Progenitor cell of endocrine pancreas (in vitro differentiated cells): ENCODE measurements at regions not wholly inside any gene's neighbourhood (a gene's known extent, or its start where the extent isn't known, plus 50 kb on each side); places are given as distances from the start of the nearest gene placed in this dataset.

ENCODE experiments used
- DNase-seq: peaks from one replicate; pipeline ENCODE4 v3.0.0; 2021; ENCODE audit warnings: low spot score; ENCODE audit not compliant: unreplicated experiment
- H3K27ac Mint-ChIP-seq: 2 replicates; pipeline ENCODE4 v1.8.0; 2021; ENCODE audit warnings: mild to moderate bottlenecking, moderate library complexity, mixed read lengths
- H3K27me3 Mint-ChIP-seq: 2 replicates; pipeline ENCODE4 v1.8.0; 2021; ENCODE audit warnings: mixed read lengths
- H3K36me3 Mint-ChIP-seq: 2 replicates; pipeline ENCODE4 v1.8.0; 2022; ENCODE audit warnings: mixed read lengths; ENCODE audit not compliant: insufficient read depth
- H3K4me1 Mint-ChIP-seq: 2 replicates; pipeline ENCODE4 v1.8.0; 2021; ENCODE audit warnings: low read depth, mixed read lengths
- H3K4me3 Mint-ChIP-seq: 2 replicates; pipeline ENCODE4 v1.8.0; 2021; ENCODE audit warnings: low read depth, mild to moderate bottlenecking, moderate library complexity, mixed read lengths
- H3K9me3 Mint-ChIP-seq: 2 replicates; pipeline ENCODE4 v1.8.0; 2021; ENCODE audit warnings: low read depth, mixed read lengths
- TF ChIP-seq, protein P1 (sequence below): fragments of 200-600 bp; sonication (generic); IDR thresholded peaks from one replicate; pipeline ENCODE4 v1.5.0; 2021; ENCODE audit warnings: antibody characterized with exemption, mild to moderate bottlenecking; ENCODE audit not compliant: unreplicated experiment

GRCh38 chr9:78828521-78828920, 531.6 kb downstream of the PSAT1 start:
- Mint-ChIP-seq H3K4me1 (no peaks in the 10 kb centered on the region), H3K36me3 (no peaks in the 10 kb centered on the region), H3K9me3 (no peaks in the 10 kb centered on the region), H3K27me3 (peaks cover 2% of the 10 kb centered on the region), H3K27ac (no peak overlapping the region), H3K4me3 (no peak overlapping the region)
- TF ChIP-seq, protein P1, sequence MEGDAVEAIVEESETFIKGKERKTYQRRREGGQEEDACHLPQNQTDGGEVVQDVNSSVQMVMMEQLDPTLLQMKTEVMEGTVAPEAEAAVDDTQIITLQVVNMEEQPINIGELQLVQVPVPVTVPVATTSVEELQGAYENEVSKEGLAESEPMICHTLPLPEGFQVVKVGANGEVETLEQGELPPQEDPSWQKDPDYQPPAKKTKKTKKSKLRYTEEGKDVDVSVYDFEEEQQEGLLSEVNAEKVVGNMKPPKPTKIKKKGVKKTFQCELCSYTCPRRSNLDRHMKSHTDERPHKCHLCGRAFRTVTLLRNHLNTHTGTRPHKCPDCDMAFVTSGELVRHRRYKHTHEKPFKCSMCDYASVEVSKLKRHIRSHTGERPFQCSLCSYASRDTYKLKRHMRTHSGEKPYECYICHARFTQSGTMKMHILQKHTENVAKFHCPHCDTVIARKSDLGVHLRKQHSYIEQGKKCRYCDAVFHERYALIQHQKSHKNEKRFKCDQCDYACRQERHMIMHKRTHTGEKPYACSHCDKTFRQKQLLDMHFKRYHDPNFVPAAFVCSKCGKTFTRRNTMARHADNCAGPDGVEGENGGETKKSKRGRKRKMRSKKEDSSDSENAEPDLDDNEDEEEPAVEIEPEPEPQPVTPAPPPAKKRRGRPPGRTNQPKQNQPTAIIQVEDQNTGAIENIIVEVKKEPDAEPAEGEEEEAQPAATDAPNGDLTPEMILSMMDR = no peak
- no peak for DNase-seq

GRCh38 chr9:78830301-78830700, 533.4 kb downstream of the PSAT1 start:
- Mint-ChIP-seq H3K4me3 (no peak overlapping the region), H3K9me3 (no peaks in the 10 kb centered on the region), H3K27ac (no peak overlapping the region), H3K4me1 (no peaks in the 10 kb centered on the region), H3K27me3 (peaks cover 2% of the 10 kb centered on the region), H3K36me3 (no peaks in the 10 kb centered on the region)
- TF ChIP-seq, protein P1 = no peak
- no peak for DNase-seq

GRCh38 chr9:78831726-78832125, 534.8 kb downstream of the PSAT1 start:
- Mint-ChIP-seq H3K27ac (no peak overlapping the region), H3K36me3 (no peaks in the 10 kb centered on the region), H3K9me3 (no peaks in the 10 kb centered on the region), H3K4me1 (no peaks in the 10 kb centered on the region), H3K4me3 (no peak overlapping the region), H3K27me3 (peaks cover 2% of the 10 kb centered on the region)
- TF ChIP-seq, protein P1 = no peak
- DNase-seq = no peak

- H3K27ac Mint-ChIP-seq = no peak overlapping the region
- TF ChIP-seq, protein P1 = no peak
- no peaks in the 10 kb centered on the region for H3K9me3 Mint-ChIP-seq
- no peaks in the 10 kb centered on the region for H3K4me1 Mint-ChIP-seq
- no peak for DNase-seq
- H3K36me3 Mint-ChIP-seq = no peaks in the 10 kb centered on the region
- H3K27me3 Mint-ChIP-seq = no peaks in the 10 kb centered on the region
- no peak overlapping the region for H3K4me3 Mint-ChIP-seq
Measured at GRCh38 chr9:78835928-78836450, 539.1 kb downstream of the PSAT1 start.

DNA sequence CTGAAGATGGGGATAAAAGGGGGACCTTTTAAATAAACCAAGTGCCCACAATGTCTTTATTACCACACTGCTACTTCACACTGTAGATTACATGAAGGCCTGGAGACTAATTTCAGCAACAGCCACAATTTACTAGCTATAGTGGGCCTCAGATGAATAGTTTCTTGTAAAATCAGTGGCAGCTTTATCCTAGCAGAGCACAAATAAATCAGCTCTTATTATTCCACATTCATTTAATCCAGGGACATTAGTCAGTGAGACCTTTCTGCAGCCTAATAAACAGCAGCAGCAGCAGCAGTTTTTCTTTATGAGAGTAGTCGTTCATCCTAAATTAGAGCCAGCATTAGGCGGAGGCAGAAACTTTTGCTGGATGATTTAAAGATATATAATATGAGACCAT, 542.3 kb downstream of the PSAT1 start:
- Mint-ChIP-seq H3K4me3 (no peak overlapping the region), H3K27me3 (no peaks in the 10 kb centered on the region), H3K36me3 (no peaks in the 10 kb centered on the region), H3K9me3 (peaks cover 13% of the 10 kb centered on the region), H3K27ac (no peak overlapping the region), H3K4me1 (no peaks in the 10 kb centered on the region)
- DNase-seq = no peak
- TF ChIP-seq, protein P1 = no peak
